Progenitor cell of endocrine pancreas (in vitro differentiated cells): ENCODE measurements at regions not wholly inside any gene's neighbourhood (a gene's known extent, or its start where the extent isn't known, plus 50 kb on each side); places are given as distances from the start of the nearest gene placed in this dataset.

Experiments used
- DNase-seq: peaks from one replicate; pipeline ENCODE4 v3.0.0; 2021; ENCODE audit warnings: low spot score; ENCODE audit not compliant: unreplicated experiment
- H3K27ac Mint-ChIP-seq: 2 replicates; pipeline ENCODE4 v1.8.0; 2021; ENCODE audit warnings: mild to moderate bottlenecking, moderate library complexity, mixed read lengths
- H3K27me3 Mint-ChIP-seq: 2 replicates; pipeline ENCODE4 v1.8.0; 2021; ENCODE audit warnings: mixed read lengths
- H3K36me3 Mint-ChIP-seq: 2 replicates; pipeline ENCODE4 v1.8.0; 2022; ENCODE audit warnings: mixed read lengths; ENCODE audit not compliant: insufficient read depth
- H3K4me1 Mint-ChIP-seq: 2 replicates; pipeline ENCODE4 v1.8.0; 2021; ENCODE audit warnings: low read depth, mixed read lengths
- H3K4me3 Mint-ChIP-seq: 2 replicates; pipeline ENCODE4 v1.8.0; 2021; ENCODE audit warnings: low read depth, mild to moderate bottlenecking, moderate library complexity, mixed read lengths
- H3K9me3 Mint-ChIP-seq: 2 replicates; pipeline ENCODE4 v1.8.0; 2021; ENCODE audit warnings: low read depth, mixed read lengths
- TF ChIP-seq, protein P1 (sequence below): fragments of 200-600 bp; sonication (generic); IDR thresholded peaks from one replicate; pipeline ENCODE4 v1.5.0; 2021; ENCODE audit warnings: antibody characterized with exemption, mild to moderate bottlenecking; ENCODE audit not compliant: unreplicated experiment

- Mint-ChIP-seq H3K27me3 (no peaks in the 10 kb centered on the region), H3K9me3 (peaks cover 18% of the 10 kb centered on the region), H3K36me3 (no peaks in the 10 kb centered on the region), H3K4me1 (peaks cover 10% of the 10 kb centered on the region), H3K4me3 (no peak overlapping the region), H3K27ac (no peak overlapping the region)
- no peak for DNase-seq
- TF ChIP-seq, protein P1, sequence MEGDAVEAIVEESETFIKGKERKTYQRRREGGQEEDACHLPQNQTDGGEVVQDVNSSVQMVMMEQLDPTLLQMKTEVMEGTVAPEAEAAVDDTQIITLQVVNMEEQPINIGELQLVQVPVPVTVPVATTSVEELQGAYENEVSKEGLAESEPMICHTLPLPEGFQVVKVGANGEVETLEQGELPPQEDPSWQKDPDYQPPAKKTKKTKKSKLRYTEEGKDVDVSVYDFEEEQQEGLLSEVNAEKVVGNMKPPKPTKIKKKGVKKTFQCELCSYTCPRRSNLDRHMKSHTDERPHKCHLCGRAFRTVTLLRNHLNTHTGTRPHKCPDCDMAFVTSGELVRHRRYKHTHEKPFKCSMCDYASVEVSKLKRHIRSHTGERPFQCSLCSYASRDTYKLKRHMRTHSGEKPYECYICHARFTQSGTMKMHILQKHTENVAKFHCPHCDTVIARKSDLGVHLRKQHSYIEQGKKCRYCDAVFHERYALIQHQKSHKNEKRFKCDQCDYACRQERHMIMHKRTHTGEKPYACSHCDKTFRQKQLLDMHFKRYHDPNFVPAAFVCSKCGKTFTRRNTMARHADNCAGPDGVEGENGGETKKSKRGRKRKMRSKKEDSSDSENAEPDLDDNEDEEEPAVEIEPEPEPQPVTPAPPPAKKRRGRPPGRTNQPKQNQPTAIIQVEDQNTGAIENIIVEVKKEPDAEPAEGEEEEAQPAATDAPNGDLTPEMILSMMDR: no peak
Observed at GRCh38 chr7:42987648-42988214, 55.6 kb downstream of the MRPL32 start.

GRCh38 chr7:42991024-42991423, 58.8 kb downstream of the MRPL32 start:
- H3K27me3 Mint-ChIP-seq: no peaks in the 10 kb centered on the region
- peaks cover 14% of the 10 kb centered on the region for H3K4me1 Mint-ChIP-seq
- H3K27ac Mint-ChIP-seq: no peak overlapping the region
- H3K4me3 Mint-ChIP-seq: no peak overlapping the region
- DNase-seq: no peak
- H3K36me3 Mint-ChIP-seq: no peaks in the 10 kb centered on the region
- peaks cover 3% of the 10 kb centered on the region for H3K9me3 Mint-ChIP-seq
- TF ChIP-seq, protein P1: no peak

DNA sequence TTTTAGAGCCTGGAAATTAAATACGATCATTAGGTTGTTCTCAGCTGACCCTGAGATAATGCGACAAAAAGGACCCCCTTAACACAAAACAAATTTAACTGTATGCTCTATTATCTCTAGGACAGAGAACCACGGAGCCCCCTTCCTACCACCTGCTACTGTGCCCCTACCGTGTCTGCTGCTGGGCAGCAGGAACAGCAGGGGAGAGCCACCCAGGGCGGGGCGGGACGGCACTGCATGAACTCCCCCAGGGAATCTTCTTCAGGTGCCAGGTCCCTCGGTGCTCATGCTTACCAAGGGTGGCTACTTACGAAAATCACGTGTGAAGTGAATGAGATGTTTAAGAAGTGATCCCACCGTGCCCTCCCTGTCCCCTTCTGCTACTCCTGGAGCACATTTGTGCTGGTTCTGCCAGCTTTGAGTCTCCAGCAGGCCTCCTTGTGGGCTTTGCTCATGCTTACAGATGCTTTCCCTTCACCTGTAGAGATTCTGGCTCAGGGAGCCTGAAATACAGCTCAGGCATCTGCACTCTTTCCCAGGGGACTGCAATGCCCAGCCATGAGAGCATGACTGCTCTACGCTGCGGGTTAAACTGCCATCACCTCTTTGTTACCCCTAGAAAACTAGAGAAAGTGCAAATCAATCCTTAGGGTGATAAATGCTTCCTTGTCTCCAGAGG, 59.9 kb downstream of the MRPL32 start:
- DNase-seq: no peak
- TF ChIP-seq, protein P1: no peak
- peaks cover 14% of the 10 kb centered on the region for H3K4me1 Mint-ChIP-seq
- no peaks in the 10 kb centered on the region for H3K27me3 Mint-ChIP-seq
- H3K36me3 Mint-ChIP-seq: no peaks in the 10 kb centered on the region
- H3K27ac Mint-ChIP-seq: no peak overlapping the region
- no peak overlapping the region for H3K4me3 Mint-ChIP-seq
- H3K9me3 Mint-ChIP-seq: no peaks in the 10 kb centered on the region

DNA sequence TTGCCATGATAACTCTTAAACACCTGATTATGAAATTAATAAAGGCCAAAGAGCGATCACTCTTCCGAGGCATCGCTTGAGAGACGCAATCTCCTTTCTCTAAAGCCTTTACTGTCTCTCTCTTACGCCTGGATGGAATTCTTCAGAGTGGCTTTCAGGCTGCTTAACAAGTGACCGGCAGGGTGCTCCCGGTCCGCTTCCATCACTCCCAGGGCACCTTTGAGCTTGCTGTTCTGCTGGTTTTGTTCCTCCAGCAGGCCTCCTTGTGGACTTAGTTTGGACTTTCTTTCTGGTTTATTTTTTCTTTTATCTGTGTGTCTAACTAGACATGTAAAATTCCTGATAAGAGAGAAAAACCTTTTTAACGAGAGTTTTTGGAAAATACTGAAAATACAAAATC, 60.9 kb downstream of the MRPL32 start:
- H3K27ac Mint-ChIP-seq: no peak overlapping the region
- H3K9me3 Mint-ChIP-seq: no peaks in the 10 kb centered on the region
- no peak overlapping the region for H3K4me3 Mint-ChIP-seq
- H3K4me1 Mint-ChIP-seq: peaks cover 14% of the 10 kb centered on the region
- no peaks in the 10 kb centered on the region for H3K36me3 Mint-ChIP-seq
- no peaks in the 10 kb centered on the region for H3K27me3 Mint-ChIP-seq
- no peak for DNase-seq
- TF ChIP-seq, protein P1: peak; percentile 26

GRCh38 chr7:42994096-42994495, 61.9 kb downstream of the MRPL32 start:
- no peaks in the 10 kb centered on the region for H3K9me3 Mint-ChIP-seq
- no peak overlapping the region for H3K4me3 Mint-ChIP-seq
- peaks cover 14% of the 10 kb centered on the region for H3K4me1 Mint-ChIP-seq
- H3K27ac Mint-ChIP-seq: no peak overlapping the region
- TF ChIP-seq, protein P1: no peak
- H3K36me3 Mint-ChIP-seq: no peaks in the 10 kb centered on the region
- H3K27me3 Mint-ChIP-seq: no peaks in the 10 kb centered on the region
- DNase-seq: no peak
